RWPE2 (cell line): ENCODE measurements at regions not wholly inside any gene's neighbourhood (a gene's known extent, or its start where the extent isn't known, plus 50 kb on each side); places are given as distances from the start of the nearest gene placed in this dataset.
A peak's percentile ranks its signal among the peaks of the same experiment; 100 is the strongest.

ENCODE experiments used
- ATAC-seq: fragments of 200-7000 bp; cut with Tn5 transposase; 3 replicates; pipeline ENCODE4 v1.9.1; 2021; ENCODE audit warnings: low read depth
- DNase-seq: peaks from one replicate; pipeline ENCODE4 v3.0.0-alpha.2; 2020; ENCODE audit warnings: low spot score
- H3K27ac ChIP-seq: fragments of 450-650 bp; 2 replicates; pipeline ENCODE4 v1.5.1; 2017; ENCODE audit warnings: mild to moderate bottlenecking; ENCODE audit not compliant: poor library complexity, severe bottlenecking
- H3K27me3 ChIP-seq: fragments of 250-450 bp; sonication (Bioruptor Pico); 2 replicates; pipeline ENCODE4 v1.5.1; 2021; ENCODE audit warnings: mild to moderate bottlenecking, moderate library complexity; ENCODE audit not compliant: insufficient read depth, poor library complexity, severe bottlenecking
- H3K36me3 ChIP-seq: fragments of 250-450 bp; sonication (Bioruptor Pico); 2 replicates; pipeline ENCODE4 v1.5.1; 2020; ENCODE audit warnings: low read depth, mild to moderate bottlenecking, moderate library complexity
- H3K4me1 ChIP-seq: fragments of 250-450 bp; sonication (Bioruptor Pico); 2 replicates; pipeline ENCODE4 v1.5.1; 2021; ENCODE audit warnings: mild to moderate bottlenecking, moderate library complexity; ENCODE audit not compliant: insufficient read depth, poor library complexity, severe bottlenecking
- H3K4me3 ChIP-seq: fragments of 250-450 bp; sonication (Bioruptor Pico); 2 replicates; pipeline ENCODE4 v1.5.1; 2021; ENCODE audit warnings: mild to moderate bottlenecking, moderate library complexity; ENCODE audit not compliant: severe bottlenecking
- H3K9me3 ChIP-seq: fragments of 250-450 bp; sonication (Bioruptor Pico); 2 replicates; pipeline ENCODE4 v1.5.1; 2021; ENCODE audit warnings: mild to moderate bottlenecking, moderate library complexity; ENCODE audit not compliant: severe bottlenecking
- TF ChIP-seq, protein P1 (sequence below): fragments of 450-650 bp; IDR thresholded peaks from one replicate; pipeline ENCODE4 v1.5.1; 2017; ENCODE audit warnings: mild to moderate bottlenecking, moderate library complexity; ENCODE audit not compliant: poor library complexity, severe bottlenecking

DNA sequence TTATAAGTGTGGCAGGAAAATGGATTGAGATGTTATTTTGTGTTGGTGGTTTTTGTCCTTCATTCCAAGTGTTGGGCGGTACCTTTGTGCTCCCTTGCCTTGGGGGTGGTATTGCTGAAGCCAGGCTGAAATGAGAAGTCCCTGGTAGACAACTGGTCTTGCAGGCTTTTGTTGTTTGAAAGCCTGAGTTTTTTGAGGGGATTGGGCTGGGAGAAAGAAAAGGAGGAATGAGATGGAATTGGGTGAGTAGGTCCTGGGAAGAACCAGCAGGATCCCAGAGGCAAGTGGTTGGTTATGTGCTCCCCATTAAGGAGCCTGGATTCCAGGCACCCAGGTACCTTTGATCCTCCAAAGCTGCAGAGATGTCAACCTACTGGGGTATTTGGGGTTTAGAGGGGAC lies 93.7 kb upstream of the SLC2A1 start:
- Histone ChIP-seq H3K9me3 (no peaks in the 10 kb centered on the region), H3K27ac (no peak overlapping the region), H3K4me1 (peaks cover 17% of the 10 kb centered on the region), H3K27me3 (no peaks in the 10 kb centered on the region), H3K4me3 (no peak overlapping the region), H3K36me3 (no peaks in the 10 kb centered on the region)
- no peak for DNase-seq
- no peak for ATAC-seq
- TF ChIP-seq, protein P1, sequence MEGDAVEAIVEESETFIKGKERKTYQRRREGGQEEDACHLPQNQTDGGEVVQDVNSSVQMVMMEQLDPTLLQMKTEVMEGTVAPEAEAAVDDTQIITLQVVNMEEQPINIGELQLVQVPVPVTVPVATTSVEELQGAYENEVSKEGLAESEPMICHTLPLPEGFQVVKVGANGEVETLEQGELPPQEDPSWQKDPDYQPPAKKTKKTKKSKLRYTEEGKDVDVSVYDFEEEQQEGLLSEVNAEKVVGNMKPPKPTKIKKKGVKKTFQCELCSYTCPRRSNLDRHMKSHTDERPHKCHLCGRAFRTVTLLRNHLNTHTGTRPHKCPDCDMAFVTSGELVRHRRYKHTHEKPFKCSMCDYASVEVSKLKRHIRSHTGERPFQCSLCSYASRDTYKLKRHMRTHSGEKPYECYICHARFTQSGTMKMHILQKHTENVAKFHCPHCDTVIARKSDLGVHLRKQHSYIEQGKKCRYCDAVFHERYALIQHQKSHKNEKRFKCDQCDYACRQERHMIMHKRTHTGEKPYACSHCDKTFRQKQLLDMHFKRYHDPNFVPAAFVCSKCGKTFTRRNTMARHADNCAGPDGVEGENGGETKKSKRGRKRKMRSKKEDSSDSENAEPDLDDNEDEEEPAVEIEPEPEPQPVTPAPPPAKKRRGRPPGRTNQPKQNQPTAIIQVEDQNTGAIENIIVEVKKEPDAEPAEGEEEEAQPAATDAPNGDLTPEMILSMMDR = no peak

DNA sequence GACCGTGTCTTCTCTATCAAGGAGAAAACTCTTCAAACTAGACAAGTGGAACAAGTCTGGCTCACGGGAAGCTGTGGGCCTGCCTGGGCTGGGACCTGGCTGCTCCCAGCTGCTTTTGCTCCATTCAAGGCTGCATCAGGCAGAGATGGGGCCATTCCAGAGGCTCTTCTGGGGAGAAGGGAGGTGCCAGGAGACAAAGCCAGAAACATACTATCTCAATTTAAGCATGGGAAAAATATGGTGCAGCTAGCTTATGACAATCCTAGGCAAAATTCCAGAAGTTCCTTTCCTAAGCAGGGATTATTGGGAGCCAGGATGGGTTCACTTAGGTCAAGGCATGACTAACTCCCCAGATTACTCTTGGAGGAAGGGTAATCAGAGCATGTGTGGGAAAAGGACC lies 90.8 kb upstream of the SLC2A1 start:
- no peak for DNase-seq
- TF ChIP-seq, protein P1 = no peak
- no peaks in the 10 kb centered on the region for H3K27me3 ChIP-seq
- ATAC-seq = peak; percentile 15; the same call in 1 of the 3 replicates
- no peaks in the 10 kb centered on the region for H3K36me3 ChIP-seq
- peaks cover 17% of the 10 kb centered on the region for H3K4me1 ChIP-seq
- H3K4me3 ChIP-seq = no peak overlapping the region
- peak overlapping the region; percentile 31 for H3K27ac ChIP-seq
- H3K9me3 ChIP-seq = no peaks in the 10 kb centered on the region

DNA sequence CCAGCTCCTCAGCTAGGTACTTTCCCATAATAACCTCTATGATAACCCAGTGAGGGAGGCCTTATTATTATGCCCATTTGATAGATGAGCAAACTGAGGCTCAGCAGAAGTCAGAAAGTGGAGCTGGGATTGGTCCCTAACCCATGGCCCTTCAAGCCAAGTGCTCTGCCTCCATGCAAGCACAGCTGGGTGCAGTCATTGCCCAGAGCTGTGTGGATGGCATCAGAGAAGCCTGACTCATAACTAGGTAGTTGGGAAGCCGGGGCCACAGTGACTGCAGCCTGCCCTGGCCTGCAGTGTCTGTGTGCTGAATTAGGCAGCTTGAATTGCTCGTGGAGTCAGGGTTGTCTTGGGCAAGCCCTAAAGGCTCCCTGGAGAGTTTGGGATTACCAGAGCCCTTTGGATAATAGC lies 89.9 kb upstream of the SLC2A1 start:
- ATAC-seq (peak; percentile 96), DNase-seq (no peak)
- Histone ChIP-seq H3K27me3 (no peaks in the 10 kb centered on the region), H3K4me3 (no peak overlapping the region), H3K4me1 (peaks cover 20% of the 10 kb centered on the region), H3K36me3 (no peaks in the 10 kb centered on the region), H3K27ac (peak overlapping the region; percentile 31), H3K9me3 (no peaks in the 10 kb centered on the region)
- TF ChIP-seq, protein P1 = no peak

DNA sequence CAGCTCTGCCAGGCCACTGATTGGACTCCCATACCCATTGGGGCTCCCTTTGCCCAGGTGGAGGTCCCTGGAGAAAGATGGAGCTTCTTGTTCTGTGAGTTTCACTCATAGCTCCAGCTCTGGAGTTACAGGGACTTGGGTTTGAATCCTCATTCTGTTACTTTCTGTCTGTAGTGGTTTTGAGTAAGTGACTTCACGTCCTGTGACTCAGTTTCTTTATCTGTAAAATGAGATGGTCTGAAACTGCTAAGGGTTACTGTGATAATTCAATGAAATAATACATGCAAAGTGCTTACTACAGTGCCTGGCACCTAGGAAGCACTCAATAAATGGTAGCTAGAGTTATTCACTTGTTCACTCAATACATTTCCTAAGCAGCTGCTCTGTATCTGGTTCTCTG lies 88.5 kb upstream of the SLC2A1 start:
- H3K4me1 ChIP-seq = peaks cover 20% of the 10 kb centered on the region
- H3K36me3 ChIP-seq = no peaks in the 10 kb centered on the region
- no peak for ATAC-seq
- H3K27me3 ChIP-seq = no peaks in the 10 kb centered on the region
- TF ChIP-seq, protein P1 = no peak
- H3K9me3 ChIP-seq = no peaks in the 10 kb centered on the region
- no peak overlapping the region for H3K27ac ChIP-seq
- no peak for DNase-seq
- no peak overlapping the region for H3K4me3 ChIP-seq

DNA sequence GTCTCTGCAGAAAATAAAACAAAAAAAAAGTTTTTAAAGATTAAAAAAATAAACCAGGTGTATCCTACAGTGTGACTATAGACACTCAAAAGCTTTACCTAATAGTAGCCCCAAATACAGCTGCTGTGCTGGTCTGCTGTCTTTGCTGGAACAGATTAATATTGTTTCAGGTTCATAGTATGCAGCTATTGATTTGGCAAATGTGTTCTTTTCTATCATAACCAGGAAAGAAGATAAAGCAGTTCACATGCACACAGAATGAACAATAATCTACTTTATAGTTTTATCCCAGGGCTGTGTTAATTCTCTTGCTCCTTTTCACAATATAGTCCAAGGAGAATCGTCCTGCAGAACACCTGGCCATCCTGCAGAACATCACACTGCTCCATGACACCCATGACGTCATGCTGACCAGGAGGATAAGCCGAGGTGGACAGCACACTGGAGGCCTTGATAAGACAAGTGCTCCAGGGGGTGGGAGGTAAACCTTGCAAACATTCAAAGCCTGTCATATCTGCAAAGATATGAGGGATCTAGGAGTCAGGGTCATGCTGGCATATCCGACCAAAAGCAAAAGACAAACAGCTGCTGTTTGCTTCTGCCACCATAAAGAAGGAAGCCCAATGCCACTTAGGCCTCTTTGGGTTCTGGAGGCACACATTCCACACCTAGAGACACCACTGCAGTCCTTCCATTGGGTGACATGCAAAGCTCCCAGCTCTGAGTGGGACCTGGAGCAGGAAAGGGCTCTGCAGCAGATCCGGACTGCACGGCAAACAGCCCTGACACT lies 86.1 kb upstream of the SLC2A1 start:
- H3K36me3 ChIP-seq = no peaks in the 10 kb centered on the region
- ATAC-seq (no peak), DNase-seq (no peak)
- peaks cover 19% of the 10 kb centered on the region for H3K4me1 ChIP-seq
- H3K4me3 ChIP-seq = no peak overlapping the region
- H3K27ac ChIP-seq = no peak overlapping the region
- TF ChIP-seq, protein P1 = no peak
- no peaks in the 10 kb centered on the region for H3K27me3 ChIP-seq
- H3K9me3 ChIP-seq = no peaks in the 10 kb centered on the region
